ENCODE measurements at regions not wholly inside any gene's neighbourhood (a gene's known extent, or its start where the extent isn't known, plus 50 kb on each side); places are given as distances from the start of the nearest gene placed in this dataset.
A peak's percentile ranks its signal among the peaks of the same experiment; 100 is the strongest.

- H3K9me3 ChIP-seq (replicated peaks), result no peaks in the 10 kb centered on the region
- no peak overlapping the region for H3K4me3 ChIP-seq
- TF ChIP-seq CTCF (IDR thresholded peaks at IDR 0.05; ENCODE audit: borderline replicate concordance), result no peak
- peaks cover 29% of the 10 kb centered on the region for H3K27me3 ChIP-seq (ENCODE audit: low read depth)
- peaks cover 52% of the 10 kb centered on the region for H3K4me1 ChIP-seq
- no peaks in the 10 kb centered on the region for H3K36me3 ChIP-seq
- intact Hi-C loops (cut with micrococcal nuclease), result no loop called here
- H3K27ac ChIP-seq (replicated peaks), result no peak overlapping the region
- no peak for DNase-seq
Measured at GRCh38 chr3:127132876-127133275, 60.1 kb upstream of the PRR23E start.

- intact Hi-C loops (cut with micrococcal nuclease), result no loop called here
- Histone ChIP-seq H3K9me3 (replicated peaks) (no peaks in the 10 kb centered on the region), H3K4me3 (no peak overlapping the region), H3K4me1 (peaks cover 58% of the 10 kb centered on the region), H3K36me3 (no peaks in the 10 kb centered on the region), H3K27ac (replicated peaks) (no peak overlapping the region), H3K27me3 (ENCODE audit: low read depth) (peaks cover 29% of the 10 kb centered on the region)
- no peak for TF ChIP-seq CTCF (IDR thresholded peaks at IDR 0.05; ENCODE audit: borderline replicate concordance)
- no peak for DNase-seq
Measured at GRCh38 chr3:127133971-127134370, 59.0 kb upstream of the PRR23E start.

GRCh38 chr3:127134466-127134865 lies 58.5 kb upstream of the PRR23E start:
- no peak for TF ChIP-seq CTCF (IDR thresholded peaks at IDR 0.05; ENCODE audit: borderline replicate concordance)
- intact Hi-C loops (cut with micrococcal nuclease), result no loop called here
- Histone ChIP-seq H3K27ac (replicated peaks) (no peak overlapping the region), H3K9me3 (replicated peaks) (no peaks in the 10 kb centered on the region), H3K36me3 (no peaks in the 10 kb centered on the region), H3K4me1 (peaks cover 62% of the 10 kb centered on the region), H3K4me3 (peak overlapping the region; percentile 53), H3K27me3 (ENCODE audit: low read depth) (peaks cover 29% of the 10 kb centered on the region)
- no peak for DNase-seq

- Histone ChIP-seq H3K4me3 (peak overlapping the region; percentile 53), H3K27me3 (ENCODE audit: low read depth) (peaks cover 29% of the 10 kb centered on the region), H3K27ac (replicated peaks) (peak overlapping the region; percentile 69), H3K36me3 (no peaks in the 10 kb centered on the region), H3K4me1 (peaks cover 66% of the 10 kb centered on the region), H3K9me3 (replicated peaks) (no peaks in the 10 kb centered on the region)
- intact Hi-C loops (cut with micrococcal nuclease), result no loop called here
- no peak for TF ChIP-seq CTCF (IDR thresholded peaks at IDR 0.05; ENCODE audit: borderline replicate concordance)
- no peak for DNase-seq
Measured at GRCh38 chr3:127134887-127135240, 58.1 kb upstream of the PRR23E start.

GRCh38 chr3:127135241-127136023 lies 57.5 kb upstream of the PRR23E start:
- Histone ChIP-seq H3K4me3 (peak overlapping the region; percentile 53), H3K4me1 (peaks cover 68% of the 10 kb centered on the region), H3K9me3 (replicated peaks) (no peaks in the 10 kb centered on the region), H3K36me3 (no peaks in the 10 kb centered on the region), H3K27ac (replicated peaks) (peak overlapping the region; percentile 69), H3K27me3 (ENCODE audit: low read depth) (peaks cover 29% of the 10 kb centered on the region)
- no peak for TF ChIP-seq CTCF (IDR thresholded peaks at IDR 0.05; ENCODE audit: borderline replicate concordance)
- intact Hi-C loops (cut with micrococcal nuclease), result no loop called here
- DNase-seq, result peak; percentile 51
